ENCODE measurements at regions not wholly inside any gene's neighbourhood (a gene's known extent, or its start where the extent isn't known, plus 50 kb on each side); places are given as distances from the start of the nearest gene placed in this dataset.
A peak's percentile ranks its signal among the peaks of the same experiment; 100 is the strongest.

- H3K36me3 ChIP-seq: no peaks in the 10 kb centered on the region
- H3K4me3 ChIP-seq: no peak overlapping the region
- no peaks in the 10 kb centered on the region for H3K4me1 ChIP-seq (ENCODE audit: low read depth)
- TF ChIP-seq CTCF (IDR thresholded peaks at IDR 0.05; ENCODE audit: low read depth, low read length): no peak
- H3K27ac ChIP-seq: no peak overlapping the region
- no peaks in the 10 kb centered on the region for H3K27me3 ChIP-seq
- DNase-seq (ENCODE audit: low read depth in 1 of 2, low spot score in 1 of 2): no peak
- no peaks in the 10 kb centered on the region for H3K9me3 ChIP-seq (ENCODE audit: low read depth)
Observed at GRCh38 chr2:120450196-120450820, 104.4 kb downstream of the INHBB start.

DNA sequence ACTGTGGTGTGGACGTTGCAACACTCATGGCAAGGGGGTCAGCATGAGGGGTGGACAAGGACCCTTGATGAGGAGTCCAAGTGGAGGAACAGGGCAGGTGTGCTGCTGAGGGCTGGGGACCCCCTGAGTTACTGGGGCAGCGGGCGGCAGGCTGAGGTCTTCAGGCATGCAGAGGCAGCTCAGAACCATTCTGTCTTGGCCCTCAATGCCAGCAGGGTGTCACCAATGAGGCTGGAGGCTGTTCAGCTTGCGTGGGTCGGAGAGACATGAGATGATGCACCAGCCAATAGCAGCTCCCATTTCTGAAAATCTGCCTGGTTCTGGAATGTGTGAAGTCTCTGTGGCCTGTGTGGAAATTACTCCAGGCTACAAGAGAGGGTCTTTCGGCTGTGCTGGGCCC lies 105.4 kb downstream of the INHBB start:
- H3K27me3 ChIP-seq: no peaks in the 10 kb centered on the region
- DNase-seq (ENCODE audit: low read depth in 1 of 2, low spot score in 1 of 2): no peak
- no peak for TF ChIP-seq CTCF (IDR thresholded peaks at IDR 0.05; ENCODE audit: low read depth, low read length)

DNA sequence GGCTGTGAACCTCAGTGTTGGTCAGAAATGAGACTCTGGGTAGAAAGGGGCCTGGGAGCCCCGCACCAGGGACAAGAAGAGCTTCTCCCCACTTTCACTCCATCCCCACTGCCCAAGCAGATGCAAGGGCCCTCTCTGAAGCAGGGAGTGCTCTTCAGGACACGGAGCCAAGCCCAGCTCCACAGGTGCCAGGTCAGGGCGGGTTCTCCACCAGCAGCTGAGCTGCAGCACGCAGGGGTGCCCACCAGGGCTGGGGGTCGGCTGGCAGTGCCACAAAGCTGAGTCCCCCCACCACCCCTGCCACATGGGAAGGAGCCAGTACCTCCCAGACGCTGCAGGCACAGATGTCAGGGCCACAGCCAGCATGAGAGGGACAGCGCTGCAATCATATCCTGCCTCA lies 106.2 kb downstream of the INHBB start:
- TF ChIP-seq CTCF (IDR thresholded peaks at IDR 0.05; ENCODE audit: low read depth, low read length): no peak
- DNase-seq (ENCODE audit: low read depth in 1 of 2, low spot score in 1 of 2): no peak
- Histone ChIP-seq H3K27me3 (no peaks in the 10 kb centered on the region), H3K4me1 (ENCODE audit: low read depth) (no peaks in the 10 kb centered on the region), H3K36me3 (no peaks in the 10 kb centered on the region), H3K27ac (no peak overlapping the region), H3K9me3 (ENCODE audit: low read depth) (no peaks in the 10 kb centered on the region), H3K4me3 (no peak overlapping the region)

More for the DNA sequence above, 105.4 kb downstream of the INHBB start:
- no peak overlapping the region for H3K27ac ChIP-seq
- H3K36me3 ChIP-seq: no peaks in the 10 kb centered on the region
- no peak overlapping the region for H3K4me3 ChIP-seq
- H3K9me3 ChIP-seq (ENCODE audit: low read depth): no peaks in the 10 kb centered on the region
- H3K4me1 ChIP-seq (ENCODE audit: low read depth): no peaks in the 10 kb centered on the region

DNA sequence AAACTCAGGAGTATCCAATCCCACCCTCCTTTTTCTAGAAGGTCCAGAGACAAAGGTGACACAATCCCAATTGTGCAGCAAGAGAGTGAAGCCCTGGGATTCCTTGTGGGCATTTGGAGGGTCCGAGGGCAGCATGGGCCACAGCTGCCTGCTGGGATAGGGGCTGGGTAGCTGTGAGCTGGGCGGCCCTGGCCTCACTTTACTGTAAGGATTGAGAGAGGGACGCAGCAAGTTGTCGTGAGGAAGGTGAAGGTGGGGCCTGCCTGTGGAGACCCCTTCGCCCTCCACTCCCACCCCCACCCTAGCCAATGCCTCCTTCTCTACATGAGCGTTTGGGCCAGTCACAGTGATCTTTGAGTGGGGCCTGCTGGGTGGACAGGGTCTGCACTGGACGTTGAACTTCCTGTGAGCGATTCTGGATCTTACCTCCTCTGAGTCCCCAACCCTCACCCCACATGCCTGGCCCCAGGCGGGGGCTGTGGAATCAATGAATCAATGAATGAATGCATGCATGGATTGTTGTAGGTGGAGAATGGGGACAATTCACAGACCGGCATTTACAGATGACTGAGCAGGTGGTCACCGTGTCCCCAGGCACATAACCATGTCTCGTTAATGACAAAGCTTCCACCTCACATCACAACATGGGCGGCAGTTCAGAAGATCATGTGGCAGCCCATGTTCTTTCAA lies 107.2 kb downstream of the INHBB start:
- H3K36me3 ChIP-seq: no peaks in the 10 kb centered on the region
- H3K9me3 ChIP-seq (ENCODE audit: low read depth): no peaks in the 10 kb centered on the region
- H3K4me1 ChIP-seq (ENCODE audit: low read depth): no peaks in the 10 kb centered on the region
- TF ChIP-seq CTCF (IDR thresholded peaks at IDR 0.05; ENCODE audit: low read depth, low read length): no peak
- H3K27ac ChIP-seq: no peak overlapping the region
- H3K27me3 ChIP-seq: no peaks in the 10 kb centered on the region
- H3K4me3 ChIP-seq: no peak overlapping the region
- no peak for DNase-seq (ENCODE audit: low read depth in 1 of 2, low spot score in 1 of 2)

DNA sequence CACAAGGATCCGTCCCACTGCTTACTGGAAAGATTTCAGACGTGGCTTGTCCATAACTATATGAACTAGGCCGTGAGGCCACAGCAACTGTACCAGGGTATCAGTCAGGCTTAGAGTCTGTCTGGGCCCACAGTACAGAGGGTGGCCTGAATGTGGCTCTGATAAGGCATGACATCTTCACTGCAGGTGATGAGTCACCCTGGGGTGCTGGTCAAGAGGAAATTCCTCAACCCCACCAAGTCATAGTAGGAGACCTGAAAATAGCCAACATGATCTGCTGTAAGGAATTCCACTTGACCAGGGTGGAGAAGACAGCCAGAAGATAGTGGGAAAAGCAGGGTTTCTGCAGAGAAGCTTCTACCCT lies 107.7 kb downstream of the INHBB start:
- no peaks in the 10 kb centered on the region for H3K4me1 ChIP-seq (ENCODE audit: low read depth)
- no peak overlapping the region for H3K27ac ChIP-seq
- no peak for TF ChIP-seq CTCF (IDR thresholded peaks at IDR 0.05; ENCODE audit: low read depth, low read length)
- no peaks in the 10 kb centered on the region for H3K36me3 ChIP-seq
- no peak overlapping the region for H3K4me3 ChIP-seq
- H3K27me3 ChIP-seq: no peaks in the 10 kb centered on the region
- H3K9me3 ChIP-seq (ENCODE audit: low read depth): no peaks in the 10 kb centered on the region
- DNase-seq (ENCODE audit: low read depth in 1 of 2, low spot score in 1 of 2): peak in 1 of 2 donors; percentile 17

All from cardiac muscle cell (in vitro differentiated cells and primary cell).